ENCODE measurements at regions not wholly inside any gene's neighbourhood (a gene's known extent, or its start where the extent isn't known, plus 50 kb on each side); places are given as distances from the start of the nearest gene placed in this dataset.

DNA sequence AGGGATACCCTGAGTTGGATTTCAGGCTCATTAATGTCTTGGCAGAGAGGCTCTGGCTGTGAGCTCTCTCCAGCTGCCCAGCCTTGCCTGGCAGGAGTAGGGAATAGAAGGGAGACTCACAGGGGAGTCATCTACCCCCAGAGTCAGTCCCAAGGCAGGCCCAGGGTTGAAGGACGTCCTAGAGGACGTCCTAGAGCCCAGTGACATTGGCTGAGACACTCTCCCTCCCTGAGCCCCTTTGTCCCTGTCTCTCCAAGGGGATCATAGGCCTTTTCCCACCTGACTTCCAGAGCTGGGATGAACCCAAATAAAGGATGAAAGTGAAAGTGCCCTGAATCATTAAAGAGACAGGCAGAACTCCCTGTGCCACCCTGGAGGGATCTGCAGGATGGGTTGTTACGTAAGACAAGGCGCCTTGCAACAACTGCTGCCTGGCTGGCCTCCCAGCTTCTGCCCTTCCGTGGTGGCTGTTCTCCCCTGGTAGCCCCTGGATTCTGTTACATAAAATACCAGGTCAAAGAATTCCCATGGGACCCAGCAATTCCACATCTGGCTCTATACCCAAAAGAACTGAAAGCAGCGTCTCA is 53.6 kb upstream of the SIRPA start:
- no peak overlapping the region for H3K4me3 Mint-ChIP-seq
- no peak overlapping the region for H3K27ac Mint-ChIP-seq
- DNase-seq (ENCODE audit: low spot score) (no peak), ATAC-seq (no peak)
- TF ChIP-seq, protein P1, sequence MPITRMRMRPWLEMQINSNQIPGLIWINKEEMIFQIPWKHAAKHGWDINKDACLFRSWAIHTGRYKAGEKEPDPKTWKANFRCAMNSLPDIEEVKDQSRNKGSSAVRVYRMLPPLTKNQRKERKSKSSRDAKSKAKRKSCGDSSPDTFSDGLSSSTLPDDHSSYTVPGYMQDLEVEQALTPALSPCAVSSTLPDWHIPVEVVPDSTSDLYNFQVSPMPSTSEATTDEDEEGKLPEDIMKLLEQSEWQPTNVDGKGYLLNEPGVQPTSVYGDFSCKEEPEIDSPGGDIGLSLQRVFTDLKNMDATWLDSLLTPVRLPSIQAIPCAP (CRISPR knock-in tag; IDR thresholded peaks at IDR 0.05), result no peak
- TF ChIP-seq, protein P2, sequence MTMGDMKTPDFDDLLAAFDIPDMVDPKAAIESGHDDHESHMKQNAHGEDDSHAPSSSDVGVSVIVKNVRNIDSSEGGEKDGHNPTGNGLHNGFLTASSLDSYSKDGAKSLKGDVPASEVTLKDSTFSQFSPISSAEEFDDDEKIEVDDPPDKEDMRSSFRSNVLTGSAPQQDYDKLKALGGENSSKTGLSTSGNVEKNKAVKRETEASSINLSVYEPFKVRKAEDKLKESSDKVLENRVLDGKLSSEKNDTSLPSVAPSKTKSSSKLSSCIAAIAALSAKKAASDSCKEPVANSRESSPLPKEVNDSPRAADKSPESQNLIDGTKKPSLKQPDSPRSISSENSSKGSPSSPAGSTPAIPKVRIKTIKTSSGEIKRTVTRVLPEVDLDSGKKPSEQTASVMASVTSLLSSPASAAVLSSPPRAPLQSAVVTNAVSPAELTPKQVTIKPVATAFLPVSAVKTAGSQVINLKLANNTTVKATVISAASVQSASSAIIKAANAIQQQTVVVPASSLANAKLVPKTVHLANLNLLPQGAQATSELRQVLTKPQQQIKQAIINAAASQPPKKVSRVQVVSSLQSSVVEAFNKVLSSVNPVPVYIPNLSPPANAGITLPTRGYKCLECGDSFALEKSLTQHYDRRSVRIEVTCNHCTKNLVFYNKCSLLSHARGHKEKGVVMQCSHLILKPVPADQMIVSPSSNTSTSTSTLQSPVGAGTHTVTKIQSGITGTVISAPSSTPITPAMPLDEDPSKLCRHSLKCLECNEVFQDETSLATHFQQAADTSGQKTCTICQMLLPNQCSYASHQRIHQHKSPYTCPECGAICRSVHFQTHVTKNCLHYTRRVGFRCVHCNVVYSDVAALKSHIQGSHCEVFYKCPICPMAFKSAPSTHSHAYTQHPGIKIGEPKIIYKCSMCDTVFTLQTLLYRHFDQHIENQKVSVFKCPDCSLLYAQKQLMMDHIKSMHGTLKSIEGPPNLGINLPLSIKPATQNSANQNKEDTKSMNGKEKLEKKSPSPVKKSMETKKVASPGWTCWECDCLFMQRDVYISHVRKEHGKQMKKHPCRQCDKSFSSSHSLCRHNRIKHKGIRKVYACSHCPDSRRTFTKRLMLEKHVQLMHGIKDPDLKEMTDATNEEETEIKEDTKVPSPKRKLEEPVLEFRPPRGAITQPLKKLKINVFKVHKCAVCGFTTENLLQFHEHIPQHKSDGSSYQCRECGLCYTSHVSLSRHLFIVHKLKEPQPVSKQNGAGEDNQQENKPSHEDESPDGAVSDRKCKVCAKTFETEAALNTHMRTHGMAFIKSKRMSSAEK (CRISPR knock-in tag; IDR thresholded peaks at IDR 0.05; ENCODE audit: borderline replicate concordance), result no peak
- TF ChIP-seq, protein P3, sequence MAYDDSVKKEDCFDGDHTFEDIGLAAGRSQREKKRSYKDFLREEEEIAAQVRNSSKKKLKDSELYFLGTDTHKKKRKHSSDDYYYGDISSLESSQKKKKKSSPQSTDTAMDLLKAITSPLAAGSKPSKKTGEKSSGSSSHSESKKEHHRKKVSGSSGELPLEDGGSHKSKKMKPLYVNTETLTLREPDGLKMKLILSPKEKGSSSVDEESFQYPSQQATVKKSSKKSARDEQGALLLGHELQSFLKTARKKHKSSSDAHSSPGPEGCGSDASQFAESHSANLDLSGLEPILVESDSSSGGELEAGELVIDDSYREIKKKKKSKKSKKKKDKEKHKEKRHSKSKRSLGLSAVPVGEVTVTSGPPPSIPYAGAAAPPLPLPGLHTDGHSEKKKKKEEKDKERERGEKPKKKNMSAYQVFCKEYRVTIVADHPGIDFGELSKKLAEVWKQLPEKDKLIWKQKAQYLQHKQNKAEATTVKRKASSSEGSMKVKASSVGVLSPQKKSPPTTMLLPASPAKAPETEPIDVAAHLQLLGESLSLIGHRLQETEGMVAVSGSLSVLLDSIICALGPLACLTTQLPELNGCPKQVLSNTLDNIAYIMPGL (CRISPR knock-in tag; IDR thresholded peaks at IDR 0.05), result no peak
- TF ChIP-seq NFYB (CRISPR knock-in tag; conservative IDR thresholded peaks at IDR 0.05; ENCODE audit: low read depth), result no peak
- no peak for TF ChIP-seq RORB (CRISPR knock-in tag; IDR thresholded peaks at IDR 0.05)
- no peak for TF ChIP-seq GRHL2 (CRISPR knock-in tag; IDR thresholded peaks at IDR 0.05; ENCODE audit: insufficient replicate concordance, severe bottlenecking)
- no peak for TF ChIP-seq ZNF232 (CRISPR knock-in tag; IDR thresholded peaks at IDR 0.05)
- no peak for TF ChIP-seq NR2C2 (CRISPR knock-in tag; IDR thresholded peaks at IDR 0.05)
- POLR2A ChIA-PET, result no interaction called here
- no peaks in the 10 kb centered on the region; the same call in 1 of the 2 replicates for H3K27me3 Mint-ChIP-seq (ENCODE audit: low read depth)
- no peaks in the 10 kb centered on the region for H3K36me3 Mint-ChIP-seq
- CTCF ChIA-PET, result no interaction called here
- no peaks in the 10 kb centered on the region; the same call in 1 of the 2 replicates for H3K9me3 Mint-ChIP-seq
- H3K4me1 Mint-ChIP-seq, result peaks cover 10% of the 10 kb centered on the region

DNA sequence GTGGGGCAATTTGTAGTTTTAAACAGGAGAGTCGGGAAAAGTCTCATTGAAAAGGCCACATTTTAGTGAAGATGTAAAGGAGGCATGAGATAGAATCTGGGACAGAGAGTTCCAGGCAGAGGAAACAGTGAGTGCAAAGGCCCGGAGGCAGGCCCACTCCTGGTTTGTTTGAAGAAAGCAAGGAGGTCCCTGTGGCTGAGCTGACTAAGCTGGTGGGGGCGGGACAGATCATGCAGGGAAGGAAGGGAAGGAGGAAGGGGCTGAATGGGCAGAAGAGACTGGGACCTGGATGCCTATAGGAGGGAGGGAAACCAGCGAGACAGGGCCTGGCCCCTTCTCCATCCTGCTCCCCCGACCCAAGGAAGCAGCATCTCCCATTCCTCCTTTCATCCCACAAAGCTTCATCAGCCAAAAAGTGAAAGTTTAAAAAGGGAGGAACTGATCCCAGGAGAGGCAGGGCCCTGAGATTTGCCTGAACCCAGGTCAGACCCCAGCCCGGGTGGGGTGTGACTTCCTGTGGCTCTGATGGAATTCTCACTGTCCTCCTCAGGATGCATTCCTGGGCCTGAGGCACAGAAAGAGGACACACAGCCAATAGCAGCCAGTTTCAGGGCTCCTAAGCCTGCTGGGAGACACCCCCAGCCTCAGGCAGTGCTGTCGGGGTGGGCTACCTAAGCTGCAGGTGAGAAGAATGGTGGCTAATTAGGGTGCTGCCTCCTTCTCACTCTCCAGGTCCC is 54.2 kb upstream of the SIRPA start:
- H3K27me3 Mint-ChIP-seq (ENCODE audit: low read depth), result no peaks in the 10 kb centered on the region; the same call in 1 of the 2 replicates
- CTCF ChIA-PET, result no interaction called here
- no peaks in the 10 kb centered on the region; the same call in 1 of the 2 replicates for H3K9me3 Mint-ChIP-seq
- H3K27ac Mint-ChIP-seq, result no peak overlapping the region
- no peak overlapping the region for H3K4me3 Mint-ChIP-seq
- ATAC-seq, result peak; percentile 73
- no peak for DNase-seq (ENCODE audit: low spot score)
- H3K4me1 Mint-ChIP-seq, result peaks cover 10% of the 10 kb centered on the region
- no peaks in the 10 kb centered on the region for H3K36me3 Mint-ChIP-seq
- POLR2A ChIA-PET, result no interaction called here
- TF ChIP-seq MYBL2 (CRISPR knock-in tag; IDR thresholded peaks at IDR 0.05) (no peak), SP1 (CRISPR knock-in tag; conservative IDR thresholded peaks at IDR 0.05) (no peak), ETV6 (CRISPR knock-in tag; IDR thresholded peaks at IDR 0.05) (no peak), FOXK1 (CRISPR knock-in tag; IDR thresholded peaks at IDR 0.05) (no peak)
- TF ChIP-seq, protein P4, sequence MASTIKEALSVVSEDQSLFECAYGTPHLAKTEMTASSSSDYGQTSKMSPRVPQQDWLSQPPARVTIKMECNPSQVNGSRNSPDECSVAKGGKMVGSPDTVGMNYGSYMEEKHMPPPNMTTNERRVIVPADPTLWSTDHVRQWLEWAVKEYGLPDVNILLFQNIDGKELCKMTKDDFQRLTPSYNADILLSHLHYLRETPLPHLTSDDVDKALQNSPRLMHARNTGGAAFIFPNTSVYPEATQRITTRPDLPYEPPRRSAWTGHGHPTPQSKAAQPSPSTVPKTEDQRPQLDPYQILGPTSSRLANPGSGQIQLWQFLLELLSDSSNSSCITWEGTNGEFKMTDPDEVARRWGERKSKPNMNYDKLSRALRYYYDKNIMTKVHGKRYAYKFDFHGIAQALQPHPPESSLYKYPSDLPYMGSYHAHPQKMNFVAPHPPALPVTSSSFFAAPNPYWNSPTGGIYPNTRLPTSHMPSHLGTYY (CRISPR knock-in tag; IDR thresholded peaks at IDR 0.05), result no peak
- TF ChIP-seq, protein P5, sequence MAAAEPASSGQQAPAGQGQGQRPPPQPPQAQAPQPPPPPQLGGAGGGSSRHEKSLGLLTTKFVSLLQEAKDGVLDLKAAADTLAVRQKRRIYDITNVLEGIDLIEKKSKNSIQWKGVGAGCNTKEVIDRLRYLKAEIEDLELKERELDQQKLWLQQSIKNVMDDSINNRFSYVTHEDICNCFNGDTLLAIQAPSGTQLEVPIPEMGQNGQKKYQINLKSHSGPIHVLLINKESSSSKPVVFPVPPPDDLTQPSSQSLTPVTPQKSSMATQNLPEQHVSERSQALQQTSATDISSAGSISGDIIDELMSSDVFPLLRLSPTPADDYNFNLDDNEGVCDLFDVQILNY (CRISPR knock-in tag; IDR thresholded peaks at IDR 0.05), result no peak
- TF ChIP-seq, protein P6, sequence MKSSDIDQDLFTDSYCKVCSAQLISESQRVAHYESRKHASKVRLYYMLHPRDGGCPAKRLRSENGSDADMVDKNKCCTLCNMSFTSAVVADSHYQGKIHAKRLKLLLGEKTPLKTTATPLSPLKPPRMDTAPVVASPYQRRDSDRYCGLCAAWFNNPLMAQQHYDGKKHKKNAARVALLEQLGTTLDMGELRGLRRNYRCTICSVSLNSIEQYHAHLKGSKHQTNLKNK (CRISPR knock-in tag; IDR thresholded peaks at IDR 0.05), result no peak
- TF ChIP-seq, protein P7, sequence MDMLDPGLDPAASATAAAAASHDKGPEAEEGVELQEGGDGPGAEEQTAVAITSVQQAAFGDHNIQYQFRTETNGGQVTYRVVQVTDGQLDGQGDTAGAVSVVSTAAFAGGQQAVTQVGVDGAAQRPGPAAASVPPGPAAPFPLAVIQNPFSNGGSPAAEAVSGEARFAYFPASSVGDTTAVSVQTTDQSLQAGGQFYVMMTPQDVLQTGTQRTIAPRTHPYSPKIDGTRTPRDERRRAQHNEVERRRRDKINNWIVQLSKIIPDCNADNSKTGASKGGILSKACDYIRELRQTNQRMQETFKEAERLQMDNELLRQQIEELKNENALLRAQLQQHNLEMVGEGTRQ (CRISPR knock-in tag; IDR thresholded peaks at IDR 0.05), result no peak
- TF ChIP-seq, protein P8, sequence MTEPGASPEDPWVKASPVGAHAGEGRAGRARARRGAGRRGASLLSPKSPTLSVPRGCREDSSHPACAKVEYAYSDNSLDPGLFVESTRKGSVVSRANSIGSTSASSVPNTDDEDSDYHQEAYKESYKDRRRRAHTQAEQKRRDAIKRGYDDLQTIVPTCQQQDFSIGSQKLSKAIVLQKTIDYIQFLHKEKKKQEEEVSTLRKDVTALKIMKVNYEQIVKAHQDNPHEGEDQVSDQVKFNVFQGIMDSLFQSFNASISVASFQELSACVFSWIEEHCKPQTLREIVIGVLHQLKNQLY (CRISPR knock-in tag; IDR thresholded peaks at IDR 0.05), result no peak
- TF ChIP-seq, protein P9, sequence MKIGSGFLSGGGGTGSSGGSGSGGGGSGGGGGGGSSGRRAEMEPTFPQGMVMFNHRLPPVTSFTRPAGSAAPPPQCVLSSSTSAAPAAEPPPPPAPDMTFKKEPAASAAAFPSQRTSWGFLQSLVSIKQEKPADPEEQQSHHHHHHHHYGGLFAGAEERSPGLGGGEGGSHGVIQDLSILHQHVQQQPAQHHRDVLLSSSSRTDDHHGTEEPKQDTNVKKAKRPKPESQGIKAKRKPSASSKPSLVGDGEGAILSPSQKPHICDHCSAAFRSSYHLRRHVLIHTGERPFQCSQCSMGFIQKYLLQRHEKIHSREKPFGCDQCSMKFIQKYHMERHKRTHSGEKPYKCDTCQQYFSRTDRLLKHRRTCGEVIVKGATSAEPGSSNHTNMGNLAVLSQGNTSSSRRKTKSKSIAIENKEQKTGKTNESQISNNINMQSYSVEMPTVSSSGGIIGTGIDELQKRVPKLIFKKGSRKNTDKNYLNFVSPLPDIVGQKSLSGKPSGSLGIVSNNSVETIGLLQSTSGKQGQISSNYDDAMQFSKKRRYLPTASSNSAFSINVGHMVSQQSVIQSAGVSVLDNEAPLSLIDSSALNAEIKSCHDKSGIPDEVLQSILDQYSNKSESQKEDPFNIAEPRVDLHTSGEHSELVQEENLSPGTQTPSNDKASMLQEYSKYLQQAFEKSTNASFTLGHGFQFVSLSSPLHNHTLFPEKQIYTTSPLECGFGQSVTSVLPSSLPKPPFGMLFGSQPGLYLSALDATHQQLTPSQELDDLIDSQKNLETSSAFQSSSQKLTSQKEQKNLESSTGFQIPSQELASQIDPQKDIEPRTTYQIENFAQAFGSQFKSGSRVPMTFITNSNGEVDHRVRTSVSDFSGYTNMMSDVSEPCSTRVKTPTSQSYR (CRISPR knock-in tag; IDR thresholded peaks at IDR 0.05), result no peak
- TF ChIP-seq, protein P10, sequence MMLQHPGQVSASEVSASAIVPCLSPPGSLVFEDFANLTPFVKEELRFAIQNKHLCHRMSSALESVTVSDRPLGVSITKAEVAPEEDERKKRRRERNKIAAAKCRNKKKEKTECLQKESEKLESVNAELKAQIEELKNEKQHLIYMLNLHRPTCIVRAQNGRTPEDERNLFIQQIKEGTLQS (CRISPR knock-in tag; conservative IDR thresholded peaks at IDR 0.05), result no peak

Data from WTC11 (cell line).